ENCODE measurements at regions not wholly inside any gene's neighbourhood (a gene's known extent, or its start where the extent isn't known, plus 50 kb on each side); places are given as distances from the start of the nearest gene placed in this dataset.

DNA sequence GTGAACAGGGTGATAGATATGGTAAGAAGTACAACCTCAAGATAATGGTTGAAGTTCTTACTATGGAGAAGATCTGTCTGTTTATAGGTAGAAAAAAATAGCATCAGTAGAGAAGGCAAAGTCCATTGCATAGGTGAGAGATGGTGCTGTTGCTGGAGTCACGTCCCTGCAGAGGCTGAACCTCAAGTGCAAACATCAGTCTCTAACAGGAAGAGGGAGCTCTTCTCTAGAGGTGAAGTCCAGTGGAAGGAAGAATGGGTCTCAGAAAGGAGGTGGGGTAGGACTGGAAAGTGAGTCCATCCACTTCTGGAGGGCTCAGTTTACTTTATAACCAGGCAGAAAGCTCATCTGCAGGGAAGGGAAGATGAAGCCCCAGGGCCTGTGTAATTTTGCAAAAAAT lies 337.7 kb downstream of the MEIS1 start:
- no peaks in the 10 kb centered on the region for H3K4me1 ChIP-seq (ENCODE audit: control insufficient read depth, insufficient read depth, low read length)
- ATAC-seq (no peak), DNase-seq (ENCODE audit: low read depth, low spot score) (no peak)
- POLR2A ChIA-PET = no interaction called here
- in situ Hi-C loops (cut with HindIII; ENCODE audit: low pct_unique_long_range_greater_than_20kb, low sequenced_read_pairs) = no loop called here
- H3K36me3 ChIP-seq (ENCODE audit: control insufficient read depth, insufficient read depth, low read length) = no peaks in the 10 kb centered on the region
- H3K27ac ChIP-seq (ENCODE audit: low read length) = no peak overlapping the region
- TF ChIP-seq TCF7L2 (IDR thresholded peaks at IDR 0.05; ENCODE audit: low read depth, low read length) = no peak
- TF ChIP-seq, protein P1, sequence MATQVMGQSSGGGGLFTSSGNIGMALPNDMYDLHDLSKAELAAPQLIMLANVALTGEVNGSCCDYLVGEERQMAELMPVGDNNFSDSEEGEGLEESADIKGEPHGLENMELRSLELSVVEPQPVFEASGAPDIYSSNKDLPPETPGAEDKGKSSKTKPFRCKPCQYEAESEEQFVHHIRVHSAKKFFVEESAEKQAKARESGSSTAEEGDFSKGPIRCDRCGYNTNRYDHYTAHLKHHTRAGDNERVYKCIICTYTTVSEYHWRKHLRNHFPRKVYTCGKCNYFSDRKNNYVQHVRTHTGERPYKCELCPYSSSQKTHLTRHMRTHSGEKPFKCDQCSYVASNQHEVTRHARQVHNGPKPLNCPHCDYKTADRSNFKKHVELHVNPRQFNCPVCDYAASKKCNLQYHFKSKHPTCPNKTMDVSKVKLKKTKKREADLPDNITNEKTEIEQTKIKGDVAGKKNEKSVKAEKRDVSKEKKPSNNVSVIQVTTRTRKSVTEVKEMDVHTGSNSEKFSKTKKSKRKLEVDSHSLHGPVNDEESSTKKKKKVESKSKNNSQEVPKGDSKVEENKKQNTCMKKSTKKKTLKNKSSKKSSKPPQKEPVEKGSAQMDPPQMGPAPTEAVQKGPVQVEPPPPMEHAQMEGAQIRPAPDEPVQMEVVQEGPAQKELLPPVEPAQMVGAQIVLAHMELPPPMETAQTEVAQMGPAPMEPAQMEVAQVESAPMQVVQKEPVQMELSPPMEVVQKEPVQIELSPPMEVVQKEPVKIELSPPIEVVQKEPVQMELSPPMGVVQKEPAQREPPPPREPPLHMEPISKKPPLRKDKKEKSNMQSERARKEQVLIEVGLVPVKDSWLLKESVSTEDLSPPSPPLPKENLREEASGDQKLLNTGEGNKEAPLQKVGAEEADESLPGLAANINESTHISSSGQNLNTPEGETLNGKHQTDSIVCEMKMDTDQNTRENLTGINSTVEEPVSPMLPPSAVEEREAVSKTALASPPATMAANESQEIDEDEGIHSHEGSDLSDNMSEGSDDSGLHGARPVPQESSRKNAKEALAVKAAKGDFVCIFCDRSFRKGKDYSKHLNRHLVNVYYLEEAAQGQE (IDR thresholded peaks at IDR 0.05; ENCODE audit: insufficient read depth in 1 of 2, low read depth in 2 of 2, low read length in 1 of 2) = no peak
- no peak for TF ChIP-seq SIN3A (IDR thresholded peaks at IDR 0.05; ENCODE audit: borderline replicate concordance, insufficient read depth, low read depth, low read length)
- no peak for TF ChIP-seq POLR2AphosphoS5 (IDR thresholded peaks at IDR 0.05; ENCODE audit: low read depth, low read length)
- TF ChIP-seq, protein P2, sequence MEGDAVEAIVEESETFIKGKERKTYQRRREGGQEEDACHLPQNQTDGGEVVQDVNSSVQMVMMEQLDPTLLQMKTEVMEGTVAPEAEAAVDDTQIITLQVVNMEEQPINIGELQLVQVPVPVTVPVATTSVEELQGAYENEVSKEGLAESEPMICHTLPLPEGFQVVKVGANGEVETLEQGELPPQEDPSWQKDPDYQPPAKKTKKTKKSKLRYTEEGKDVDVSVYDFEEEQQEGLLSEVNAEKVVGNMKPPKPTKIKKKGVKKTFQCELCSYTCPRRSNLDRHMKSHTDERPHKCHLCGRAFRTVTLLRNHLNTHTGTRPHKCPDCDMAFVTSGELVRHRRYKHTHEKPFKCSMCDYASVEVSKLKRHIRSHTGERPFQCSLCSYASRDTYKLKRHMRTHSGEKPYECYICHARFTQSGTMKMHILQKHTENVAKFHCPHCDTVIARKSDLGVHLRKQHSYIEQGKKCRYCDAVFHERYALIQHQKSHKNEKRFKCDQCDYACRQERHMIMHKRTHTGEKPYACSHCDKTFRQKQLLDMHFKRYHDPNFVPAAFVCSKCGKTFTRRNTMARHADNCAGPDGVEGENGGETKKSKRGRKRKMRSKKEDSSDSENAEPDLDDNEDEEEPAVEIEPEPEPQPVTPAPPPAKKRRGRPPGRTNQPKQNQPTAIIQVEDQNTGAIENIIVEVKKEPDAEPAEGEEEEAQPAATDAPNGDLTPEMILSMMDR (IDR thresholded peaks at IDR 0.05) = no peak
- intact Hi-C loops (cut with micrococcal nuclease; ENCODE audit: unreplicated experiment) = no loop called here
- no peaks in the 10 kb centered on the region for H3K9me3 ChIP-seq (ENCODE audit: control insufficient read depth, insufficient read depth, low read depth, low read length)
- CTCF ChIA-PET = no interaction called here
- no peak overlapping the region for H3K4me3 ChIP-seq (ENCODE audit: low read depth in 2 of 2, low read length in 2 of 2)
- H3K27me3 ChIP-seq (ENCODE audit: control insufficient read depth, insufficient read depth, low read length) = no peaks in the 10 kb centered on the region
- no TSS peak for BruUV-seq (replicated peaks)

DNA sequence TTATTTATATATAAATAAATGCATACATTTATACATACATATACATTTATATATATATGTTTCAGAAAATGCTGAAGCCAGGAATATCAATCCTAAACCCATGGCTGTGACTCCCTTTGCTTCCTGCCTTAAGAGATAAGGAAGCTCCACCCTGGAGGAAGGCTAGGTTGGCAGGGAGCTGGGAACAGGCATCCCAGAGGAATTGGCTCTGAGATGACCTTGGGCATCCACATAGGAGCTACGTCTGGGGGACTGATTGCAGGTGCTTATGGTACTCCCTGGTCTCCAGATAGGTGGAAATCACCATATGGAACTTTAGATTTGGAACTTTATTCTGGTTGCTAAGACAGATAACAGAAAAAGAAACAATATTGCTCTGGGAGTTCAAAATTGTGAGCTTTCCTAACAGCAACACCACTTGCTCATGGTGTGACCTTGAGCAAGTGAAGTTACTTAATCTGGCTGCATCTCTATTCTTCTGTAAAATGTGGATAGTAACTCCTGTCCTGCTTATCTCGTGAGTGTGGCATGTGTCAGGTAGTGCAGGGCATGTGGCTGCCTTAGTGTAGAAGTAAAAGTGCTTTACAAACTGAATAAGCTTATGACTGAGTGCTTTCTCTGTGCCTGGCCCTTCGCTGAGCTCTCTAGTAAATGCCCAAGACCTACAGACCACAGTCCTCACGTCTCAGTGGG lies 341.0 kb downstream of the MEIS1 start:
- Histone ChIP-seq H3K36me3 (ENCODE audit: control insufficient read depth, insufficient read depth, low read length) (no peaks in the 10 kb centered on the region), H3K4me3 (ENCODE audit: low read depth in 2 of 2, low read length in 2 of 2) (no peak overlapping the region), H3K27ac (ENCODE audit: low read length) (no peak overlapping the region), H3K4me1 (ENCODE audit: control insufficient read depth, insufficient read depth, low read length) (no peaks in the 10 kb centered on the region), H3K9me3 (ENCODE audit: control insufficient read depth, insufficient read depth, low read depth, low read length) (no peaks in the 10 kb centered on the region), H3K27me3 (ENCODE audit: control insufficient read depth, insufficient read depth, low read length) (no peaks in the 10 kb centered on the region)
- ChIA-PET POLR2A (no interaction called here), CTCF (no interaction called here)
- DNase-seq (ENCODE audit: low read depth, low spot score) (no peak), ATAC-seq (no peak)
- TF ChIP-seq, protein P2 (IDR thresholded peaks at IDR 0.05) = no peak
- TF ChIP-seq TCF7L2 (IDR thresholded peaks at IDR 0.05; ENCODE audit: low read depth, low read length) (no peak), SIN3A (IDR thresholded peaks at IDR 0.05; ENCODE audit: borderline replicate concordance, insufficient read depth, low read depth, low read length) (no peak), POLR2AphosphoS5 (IDR thresholded peaks at IDR 0.05; ENCODE audit: low read depth, low read length) (no peak)
- TF ChIP-seq, protein P1 (IDR thresholded peaks at IDR 0.05; ENCODE audit: insufficient read depth in 1 of 2, low read depth in 2 of 2, low read length in 1 of 2) = no peak
- intact Hi-C loops (cut with micrococcal nuclease; ENCODE audit: unreplicated experiment) (no loop called here), in situ Hi-C loops (cut with HindIII; ENCODE audit: low pct_unique_long_range_greater_than_20kb, low sequenced_read_pairs) (no loop called here)
- BruUV-seq (replicated peaks) = no TSS peak
